Osteoblast (primary cell): ENCODE measurements at regions not wholly inside any gene's neighbourhood (a gene's known extent, or its start where the extent isn't known, plus 50 kb on each side); places are given as distances from the start of the nearest gene placed in this dataset.

Experiments
- DNase-seq: peaks from one replicate; pipeline ENCODE4 v3.0.0; 2011; ENCODE audit warnings: low spot score, mixed read lengths; ENCODE audit not compliant: insufficient read length; ENCODE audit errors: missing footprints
- H2AFZ ChIP-seq: 2 replicates; pipeline ENCODE4 v1.6.0; 2011; ENCODE audit warnings: mild to moderate bottlenecking, low read length
- H3K27ac ChIP-seq: 2 replicates; pipeline ENCODE4 v1.5.1; 2011; ENCODE audit warnings: mild to moderate bottlenecking, low read depth, low read length, moderate library complexity
- H3K27me3 ChIP-seq: 2 replicates; pipeline ENCODE4 v1.6.0; 2012; ENCODE audit warnings: mild to moderate bottlenecking, control low read depth, inconsistent platforms, low read length, moderate library complexity; ENCODE audit not compliant: insufficient read depth
- H3K36me3 ChIP-seq: 2 replicates; pipeline ENCODE4 v1.5.1; 2011; ENCODE audit warnings: mild to moderate bottlenecking, low read length, control low read depth, moderate library complexity; ENCODE audit not compliant: insufficient read depth
- H3K4me1 ChIP-seq: 2 replicates; pipeline ENCODE4 v1.5.1; 2011; ENCODE audit warnings: mild to moderate bottlenecking, low read length, control low read depth, moderate library complexity; ENCODE audit not compliant: insufficient read depth
- H3K4me2 ChIP-seq: 2 replicates; pipeline ENCODE4 v1.6.0; 2011; ENCODE audit warnings: mild to moderate bottlenecking, low read length; ENCODE audit not compliant: insufficient read depth
- H3K4me3 ChIP-seq: fragments of 200-600 bp; sonication (generic); 3 replicates; pipeline ENCODE4 v1.5.1; 2012; ENCODE audit warnings: mild to moderate bottlenecking, low read length, inconsistent platforms; ENCODE audit not compliant: insufficient read depth
- H3K79me2 ChIP-seq: 2 replicates; pipeline ENCODE4 v1.6.0; 2012; ENCODE audit warnings: mild to moderate bottlenecking, low read length, control low read depth, inconsistent platforms; ENCODE audit not compliant: insufficient read depth
- H3K9me3 ChIP-seq: 2 replicates; pipeline ENCODE4 v1.5.1; 2011; ENCODE audit warnings: low read depth, low read length, control low read depth
- H4K20me1 ChIP-seq: 2 replicates; pipeline ENCODE4 v1.6.0; 2012; ENCODE audit warnings: mild to moderate bottlenecking, low read length, control low read depth; ENCODE audit not compliant: insufficient read depth
- CTCF ChIP-seq: IDR thresholded peaks from 2 replicates; pipeline ENCODE4 v1.5.1; 2011; ENCODE audit warnings: mild to moderate bottlenecking, low read depth, low read length, moderate library complexity; ENCODE audit errors: extremely low read depth

- DNase-seq: no peak
- no peak for TF ChIP-seq CTCF
These were observed 53.6 kb upstream of the CLDN10 start for GRCh38 chr13:95498886-95499285.

GRCh38 chr13:95499811-95500712, 52.5 kb upstream of the CLDN10 start:
- H3K4me3 ChIP-seq: no peak overlapping the region
- H3K9me3 ChIP-seq: peaks cover 4% of the 10 kb centered on the region
- H4K20me1 ChIP-seq: no peaks in the 10 kb centered on the region
- no peak for DNase-seq
- no peak overlapping the region for H3K4me2 ChIP-seq
- H3K27ac ChIP-seq: no peak overlapping the region
- no peaks in the 10 kb centered on the region for H3K4me1 ChIP-seq
- H3K79me2 ChIP-seq: no peaks in the 10 kb centered on the region
- H2AFZ ChIP-seq: no peak overlapping the region
- no peak for TF ChIP-seq CTCF
- peaks cover 5% of the 10 kb centered on the region for H3K27me3 ChIP-seq
- H3K36me3 ChIP-seq: no peaks in the 10 kb centered on the region

More at GRCh38 chr13:95498886-95499285, 53.6 kb upstream of the CLDN10 start:
- Histone ChIP-seq H3K79me2 (no peaks in the 10 kb centered on the region), H3K27ac (no peak overlapping the region), H2AFZ (no peak overlapping the region), H3K4me2 (no peak overlapping the region), H3K4me1 (no peaks in the 10 kb centered on the region), H3K36me3 (no peaks in the 10 kb centered on the region), H3K9me3 (peaks cover 4% of the 10 kb centered on the region), H3K4me3 (no peak overlapping the region), H3K27me3 (peaks cover 5% of the 10 kb centered on the region), H4K20me1 (no peaks in the 10 kb centered on the region)

GRCh38 chr13:95502216-95502615, 50.3 kb upstream of the CLDN10 start:
- no peaks in the 10 kb centered on the region for H3K4me1 ChIP-seq
- H3K79me2 ChIP-seq: no peaks in the 10 kb centered on the region
- H3K27ac ChIP-seq: no peak overlapping the region
- H3K4me2 ChIP-seq: no peak overlapping the region
- no peaks in the 10 kb centered on the region for H4K20me1 ChIP-seq
- no peaks in the 10 kb centered on the region for H3K9me3 ChIP-seq
- H2AFZ ChIP-seq: no peak overlapping the region
- no peaks in the 10 kb centered on the region for H3K36me3 ChIP-seq
- peaks cover 17% of the 10 kb centered on the region for H3K27me3 ChIP-seq
- no peak overlapping the region for H3K4me3 ChIP-seq
- DNase-seq: no peak
- no peak for TF ChIP-seq CTCF
